ENCODE measurements at regions not wholly inside any gene's neighbourhood (a gene's known extent, or its start where the extent isn't known, plus 50 kb on each side); places are given as distances from the start of the nearest gene placed in this dataset.

DNA sequence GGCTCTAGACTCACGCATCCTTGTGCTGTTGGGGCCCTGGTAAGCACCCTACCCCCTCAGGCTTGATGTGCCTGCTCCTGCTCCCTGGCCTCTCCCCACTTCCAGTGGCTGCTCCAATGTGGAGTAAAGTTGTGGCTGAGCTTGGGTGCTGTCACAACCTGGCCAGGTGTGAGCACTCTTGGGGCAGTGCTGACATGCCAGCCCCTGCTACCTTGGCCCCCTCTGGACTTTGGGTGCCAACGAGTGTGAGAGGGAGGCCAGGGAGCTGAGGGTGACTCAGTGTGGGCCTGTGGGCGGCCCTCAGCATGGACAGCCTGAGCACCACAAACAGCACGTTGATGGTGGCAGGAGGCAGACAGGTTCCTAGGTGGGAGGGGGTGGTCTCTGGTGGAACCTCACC, 870.2 kb upstream of the C9orf72 start:
- no peak for TF ChIP-seq ZNF274 (IDR thresholded peaks at IDR 0.05; ENCODE audit: low read depth, low read length)
- TF ChIP-seq YY1 (IDR thresholded peaks at IDR 0.05; ENCODE audit: insufficient read depth, insufficient read length), result no peak

Data from NT2/D1 (cell line).